OCI-LY7 (cell line): ENCODE measurements at regions not wholly inside any gene's neighbourhood (a gene's known extent, or its start where the extent isn't known, plus 50 kb on each side); places are given as distances from the start of the nearest gene placed in this dataset.

Source experiments
- CTCF ChIP-seq: fragments of 200-600 bp; sonication (generic); conservative IDR thresholded peaks from 2 replicates; pipeline ENCODE4 v1.5.1; 2014; ENCODE audit warnings: mild to moderate bottlenecking, antibody characterized with exemption, low read length, moderate library complexity, mixed read lengths
- EZH2phosphoT487 ChIP-seq: fragments of 200-600 bp; sonication (generic); IDR thresholded peaks from 2 replicates; pipeline ENCODE4 v1.6.1; 2018; ENCODE audit warnings: low read depth, borderline replicate concordance, mild to moderate bottlenecking, mixed run types, antibody characterized with exemption, low read length, moderate library complexity, mixed read lengths

GRCh38 chr2:187055463-187055862 is 206.5 kb upstream of the ZSWIM2 start:
- TF ChIP-seq CTCF (no peak), EZH2phosphoT487 (no peak)
